Activated T-helper 9 cell treated with anti-CD3 and anti-CD28 coated beads, Interleukin-2, amount 50 U/mL, for 16 hours (primary cell): ENCODE measurements at regions not wholly inside any gene's neighbourhood (a gene's known extent, or its start where the extent isn't known, plus 50 kb on each side); places are given as distances from the start of the nearest gene placed in this dataset.
"Not testable (repeated sequence)": the region's sequence is repeated elsewhere in the genome, so short reads cannot be mapped to it uniquely, and the experiment has no call there.

Source experiments
- DNase-seq: peaks from one replicate; pipeline ENCODE4 v3.0.0-alpha.2; 2020; ENCODE audit warnings: low read depth

- no peak for DNase-seq
These were observed 1229.0 kb upstream of the ZEB2 start for GRCh38 chr2:145748927-145749326.

DNA sequence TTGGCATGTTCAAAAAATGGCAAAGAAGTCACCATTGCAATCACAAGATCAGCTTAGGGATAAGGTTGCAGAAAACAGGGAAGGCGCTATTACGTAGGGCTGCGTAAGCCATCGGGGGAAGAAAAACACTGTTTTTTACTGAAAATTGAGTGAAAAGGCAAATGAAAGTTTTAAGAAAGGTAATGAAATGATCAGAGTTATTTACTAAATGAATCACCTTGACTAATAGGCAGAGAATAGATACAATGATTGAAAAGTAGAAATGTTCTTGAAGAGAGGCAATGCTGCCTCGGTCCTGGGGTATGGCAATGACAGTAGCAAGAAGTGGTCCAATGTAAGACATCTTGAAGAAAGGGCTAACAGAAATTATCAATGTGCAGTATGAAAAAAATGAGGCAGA is 1227.8 kb upstream of the ZEB2 start:
- no peak for DNase-seq

DNA sequence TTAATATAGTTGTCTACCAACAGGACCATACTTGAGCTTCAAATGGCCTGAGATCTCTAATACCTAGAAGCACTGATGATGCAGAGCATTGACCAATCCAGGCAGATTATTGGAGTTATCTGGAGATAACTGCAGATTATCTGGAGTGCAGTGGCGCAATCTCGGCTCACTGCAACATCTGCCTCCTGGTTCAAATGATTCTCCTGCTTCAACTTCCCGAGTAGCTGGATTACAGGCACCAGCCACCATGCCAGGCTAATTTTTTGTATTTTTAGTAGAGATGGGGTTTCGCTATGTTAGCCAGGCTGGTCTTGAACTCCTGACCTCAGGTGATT is 1225.4 kb upstream of the ZEB2 start:
- not testable (repeated sequence) for DNase-seq

GRCh38 chr2:145744541-145745386 is 1224.8 kb upstream of the ZEB2 start:
- no peak for DNase-seq

DNA sequence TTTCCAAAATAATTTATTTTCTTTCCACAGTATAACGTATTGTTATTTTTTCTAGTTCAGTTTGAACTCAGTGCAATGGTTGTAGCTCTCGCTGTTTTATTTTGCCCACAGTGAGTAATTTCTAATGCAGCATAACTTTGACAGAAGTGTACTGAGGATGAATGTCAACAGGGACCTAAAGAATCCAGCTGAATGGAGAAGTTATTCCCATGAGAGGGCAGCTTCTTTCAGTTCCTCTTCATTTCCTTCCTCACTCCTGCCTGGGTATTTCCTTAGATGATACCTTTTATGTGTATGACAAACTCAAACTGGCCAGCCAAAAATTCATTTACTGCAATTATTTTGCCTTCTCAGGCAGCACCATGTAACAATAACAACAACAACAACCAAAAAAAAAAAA is 1223.1 kb upstream of the ZEB2 start:
- no peak for DNase-seq

DNA sequence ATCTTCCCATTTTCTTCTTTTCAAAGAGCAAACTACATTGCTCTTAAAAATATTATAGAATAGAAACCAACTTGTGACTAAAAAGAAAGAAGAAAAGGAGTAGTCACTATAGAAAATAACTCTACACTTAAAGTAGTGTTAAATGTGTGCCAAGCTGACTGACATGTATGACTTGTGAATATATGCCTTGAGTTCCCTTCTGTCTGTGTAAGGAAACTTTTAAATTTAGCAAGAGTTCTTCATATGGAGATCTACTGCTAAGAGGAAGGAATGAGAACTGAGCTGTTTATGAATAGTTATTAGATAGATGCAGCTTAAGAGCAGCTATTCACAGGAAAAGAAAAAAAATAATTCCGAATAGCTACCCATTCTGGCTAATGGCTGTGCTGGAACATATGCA is 1221.7 kb upstream of the ZEB2 start:
- DNase-seq = no peak

DNA sequence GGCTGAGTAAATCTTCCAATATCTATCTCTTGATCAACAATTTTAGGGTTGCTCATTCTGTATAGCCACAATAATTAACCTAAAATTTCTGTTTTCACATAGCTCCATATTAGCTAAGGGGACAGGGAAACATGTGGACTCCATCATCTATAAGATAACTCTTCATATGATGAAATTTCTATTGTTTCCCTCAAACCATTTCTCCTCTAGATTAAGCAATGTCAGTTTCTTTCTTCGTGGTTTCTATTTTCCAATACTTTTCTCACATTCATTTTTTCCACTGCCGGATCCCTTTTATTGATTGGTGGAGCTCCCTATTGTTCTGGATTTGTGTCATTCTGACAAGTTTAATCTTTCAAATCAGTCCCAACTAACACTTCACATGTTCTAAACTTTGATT is 1221.3 kb upstream of the ZEB2 start:
- DNase-seq = no peak

DNA sequence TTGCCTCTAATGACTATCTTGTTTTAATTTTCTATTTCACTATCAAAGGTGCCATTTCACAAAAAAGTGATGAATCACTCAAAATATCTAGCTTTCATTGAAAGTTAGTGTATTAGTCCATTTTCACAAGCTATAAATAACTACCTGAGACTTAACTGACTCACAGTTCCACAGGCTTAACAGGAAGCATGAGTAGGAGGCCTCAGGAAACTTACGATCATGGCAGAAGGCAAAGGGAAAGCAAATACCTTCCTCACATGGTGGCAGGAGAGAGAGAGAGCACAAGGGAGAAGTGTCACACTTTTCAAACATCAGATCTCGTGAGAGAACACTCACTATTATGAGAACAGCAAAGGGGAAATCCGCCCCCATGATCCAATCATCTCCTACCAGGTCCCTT is 1220.4 kb upstream of the ZEB2 start:
- DNase-seq = no peak

DNA sequence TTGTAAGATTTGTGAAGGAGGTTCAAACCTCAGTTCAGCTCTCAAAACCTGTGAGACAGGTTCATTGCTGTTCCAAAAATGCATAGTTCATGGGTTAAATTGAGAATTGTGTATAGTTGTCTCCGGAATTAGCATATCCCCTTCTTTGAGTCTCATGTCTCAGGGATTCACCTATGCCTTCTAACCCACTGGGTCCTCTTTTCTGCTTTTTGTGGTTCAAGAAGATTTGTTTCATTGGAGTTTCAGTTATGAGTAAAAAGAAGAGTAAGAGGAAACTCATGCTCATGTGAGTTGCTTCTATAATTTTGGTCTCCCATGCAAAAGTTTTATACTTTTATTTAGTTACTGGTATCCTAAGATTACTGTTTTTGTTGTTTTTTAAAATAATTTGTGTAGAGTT is 1219.8 kb upstream of the ZEB2 start:
- DNase-seq = no peak

GRCh38 chr2:145736871-145737270 is 1217.0 kb upstream of the ZEB2 start:
- no peak for DNase-seq

DNA sequence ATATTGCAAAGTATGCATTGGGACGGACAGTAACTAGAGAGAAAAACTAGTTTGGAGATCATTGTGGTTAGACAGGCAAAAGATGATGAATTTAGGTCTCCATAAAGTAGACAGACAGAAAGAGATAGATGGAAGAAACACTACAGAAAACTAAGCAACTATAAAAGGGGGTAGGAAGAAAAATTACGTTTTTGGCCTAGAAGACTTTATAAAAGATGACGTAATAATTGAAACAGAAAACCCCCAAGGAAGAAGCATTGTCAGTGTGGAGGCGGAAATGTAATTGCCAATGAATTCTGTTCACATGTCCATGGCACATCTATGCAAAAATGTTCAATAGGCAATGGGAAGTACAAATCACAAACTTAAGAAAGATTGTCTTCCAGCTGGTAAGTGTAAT is 1211.5 kb upstream of the ZEB2 start:
- DNase-seq = no peak

DNA sequence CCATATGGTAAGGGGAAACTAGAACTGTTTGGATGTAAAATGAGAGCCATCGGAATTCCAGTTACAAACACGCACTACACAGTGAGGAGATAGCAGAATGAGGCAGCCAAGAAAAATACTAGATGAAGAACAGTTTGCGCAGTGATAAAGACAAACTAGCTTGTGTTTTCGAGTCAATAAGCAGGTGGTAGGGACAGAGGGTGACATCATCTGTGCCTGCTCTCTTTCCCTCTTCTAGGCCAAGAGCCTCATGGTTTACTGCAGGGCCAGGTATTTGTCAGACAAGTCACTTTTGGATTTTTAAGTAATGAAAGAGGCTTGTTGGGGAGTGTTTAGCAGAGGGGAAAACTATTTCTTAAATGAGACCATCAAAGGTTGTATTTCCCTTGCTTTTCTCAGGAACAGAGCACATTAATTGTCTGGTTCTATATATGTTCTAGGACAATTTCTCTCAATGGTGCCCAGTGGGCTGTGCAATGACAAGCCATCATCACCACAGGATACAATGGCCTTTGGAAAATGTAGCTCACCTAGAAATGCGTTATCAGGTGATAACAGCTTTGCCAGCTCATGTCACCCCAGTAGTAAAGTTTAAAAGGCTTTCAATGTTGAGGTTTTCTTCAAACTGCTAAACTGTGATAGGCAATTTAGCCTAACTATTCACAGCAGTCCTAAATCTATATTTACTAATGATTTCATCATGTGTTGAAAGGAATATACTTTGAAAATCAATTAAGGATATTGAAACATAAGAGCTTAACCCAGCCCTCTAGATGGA is 1210.3 kb upstream of the ZEB2 start:
- DNase-seq = no peak

GRCh38 chr2:145729481-145729880 is 1209.6 kb upstream of the ZEB2 start:
- no peak for DNase-seq

DNA sequence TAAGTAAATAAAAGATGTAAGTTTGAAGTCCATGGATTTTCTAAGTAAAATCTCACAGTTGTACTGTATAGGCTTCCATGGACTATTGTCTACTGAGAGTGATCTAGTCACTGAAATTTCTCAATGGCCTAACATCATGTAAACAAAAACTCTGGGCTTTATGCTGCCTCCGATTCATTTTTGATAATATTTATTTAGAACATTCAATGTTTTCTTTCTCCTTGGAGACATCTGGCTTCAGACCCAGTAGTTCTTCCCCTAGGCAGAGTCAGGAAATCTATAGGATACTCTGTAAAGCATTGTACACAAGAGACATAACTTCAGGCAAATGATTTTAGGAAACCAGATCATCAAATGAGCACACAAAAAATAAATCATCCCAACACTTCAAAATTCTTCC is 1208.6 kb upstream of the ZEB2 start:
- no peak for DNase-seq

GRCh38 chr2:145725876-145726275 is 1206.0 kb upstream of the ZEB2 start:
- DNase-seq = no peak

DNA sequence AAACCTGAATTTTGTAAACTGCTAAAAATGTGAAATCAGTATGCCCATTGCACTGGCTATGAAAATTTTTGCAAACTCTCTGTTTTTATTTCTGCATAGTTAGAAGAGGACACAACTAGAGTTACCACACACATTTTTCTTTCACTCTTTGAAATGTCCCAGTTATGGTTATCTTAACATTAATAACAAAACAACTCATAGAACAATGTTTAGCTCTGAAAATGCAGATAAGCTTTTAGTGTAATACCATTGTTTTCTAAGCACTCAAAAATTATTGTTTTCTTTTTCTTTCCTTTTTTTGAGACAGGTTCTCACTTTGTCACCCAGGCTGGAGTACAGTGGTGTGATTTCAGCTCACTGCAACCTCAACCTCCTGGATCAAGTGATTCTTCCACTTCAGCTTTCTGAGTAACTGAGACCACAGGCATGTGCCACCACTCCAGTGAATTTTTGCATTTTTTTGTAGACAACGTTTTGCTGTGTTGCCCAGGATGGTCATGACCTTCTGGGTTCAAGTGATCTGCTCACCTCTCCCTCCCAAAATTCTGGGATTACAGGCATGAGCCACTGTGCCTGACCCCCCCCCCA is 1204.5 kb upstream of the ZEB2 start:
- DNase-seq = no peak

GRCh38 chr2:145723872-145724271 is 1204.0 kb upstream of the ZEB2 start:
- no peak for DNase-seq

- DNase-seq = no peak
These were observed 1201.8 kb upstream of the ZEB2 start for GRCh38 chr2:145721681-145722080.

GRCh38 chr2:145715601-145716000 is 1195.7 kb upstream of the ZEB2 start:
- no peak for DNase-seq

DNA sequence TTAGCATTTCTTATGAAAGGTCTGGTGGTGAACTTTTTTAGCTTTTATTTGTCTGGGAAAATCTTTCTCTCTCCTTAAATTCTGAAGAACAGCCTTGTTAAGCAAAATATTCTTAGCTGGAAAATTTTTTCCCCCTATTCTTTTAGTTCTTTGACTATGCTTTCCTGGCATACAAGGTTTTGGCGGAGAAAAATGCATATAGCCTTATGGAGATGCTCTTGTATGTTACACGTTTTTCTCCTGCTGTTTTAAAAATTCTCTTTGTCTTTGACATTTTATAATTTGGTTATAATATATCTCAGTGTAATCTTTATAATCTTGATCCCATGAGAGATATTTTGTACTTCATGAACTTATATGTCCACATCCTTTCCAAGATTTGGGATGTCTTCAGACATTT is 1190.4 kb upstream of the ZEB2 start:
- no peak for DNase-seq

DNA sequence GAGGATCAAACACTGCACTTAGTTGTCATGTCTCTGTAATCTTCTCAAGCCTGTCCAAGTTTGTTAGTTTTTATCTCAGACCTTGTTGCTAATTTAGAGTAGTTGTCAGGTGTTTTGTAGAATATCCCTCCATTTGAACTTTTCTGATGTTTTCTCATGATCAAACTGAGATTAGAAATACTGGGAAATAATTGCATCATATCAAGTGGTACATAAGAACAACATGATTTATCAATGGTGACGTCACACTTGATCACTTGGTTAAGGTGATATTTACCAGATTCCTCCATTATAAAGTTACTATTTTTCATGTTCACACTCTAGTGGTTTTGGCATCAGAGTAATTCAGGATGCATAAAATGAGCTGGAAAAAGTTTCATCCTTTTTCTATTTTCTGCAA is 1182.4 kb upstream of the ZEB2 start:
- DNase-seq = no peak

- DNase-seq = no peak
These were observed 1173.1 kb upstream of the ZEB2 start for GRCh38 chr2:145692971-145693478.

DNA sequence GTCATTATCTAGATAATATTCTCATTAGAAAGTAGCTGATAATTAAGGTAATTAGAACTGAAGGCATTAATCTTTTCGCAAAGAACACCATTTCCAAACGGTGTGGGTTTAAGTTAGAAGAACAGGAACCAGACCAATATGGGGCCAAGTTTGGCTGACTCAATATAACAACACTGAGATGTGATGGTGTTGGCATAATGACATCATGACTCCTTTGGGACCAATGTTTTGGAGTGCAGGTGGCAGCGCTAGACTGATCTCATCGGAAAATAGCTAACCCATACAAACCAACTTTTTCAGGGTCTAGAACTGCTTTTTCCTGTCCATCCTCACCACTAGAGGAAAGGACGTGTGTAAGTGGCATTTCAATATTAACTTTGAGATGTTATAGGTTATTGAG is 1171.7 kb upstream of the ZEB2 start:
- DNase-seq = no peak
